Thyroid gland (tissue), 4 donors: ENCODE measurements at regions not wholly inside any gene's neighbourhood (a gene's known extent, or its start where the extent isn't known, plus 50 kb on each side); places are given as distances from the start of the nearest gene placed in this dataset.

Experiments used
- POLR2A ChIP-seq, 2 donors: fragments of 450-650 bp; IDR thresholded peaks; one replicate each; pipeline ENCODE4 v1.6.1; 2017; ENCODE audit warnings: antibody characterized with exemption in 2 of 2, mild to moderate bottlenecking in 2 of 2, moderate library complexity in 1 of 2
- TF ChIP-seq, protein P1 (sequence below), 6 experiments: fragments of 200-600 bp in 3 of 6; fragments of 450-650 bp in 3 of 6; sonication (generic) in 3 of 6; IDR thresholded peaks; one replicate each; pipeline ENCODE4 v1.5.1; 2016 to 2019; ENCODE audit warnings: antibody characterized with exemption in 6 of 6, mild to moderate bottlenecking in 2 of 6, inconsistent platforms in 1 of 6, moderate library complexity in 1 of 6

DNA sequence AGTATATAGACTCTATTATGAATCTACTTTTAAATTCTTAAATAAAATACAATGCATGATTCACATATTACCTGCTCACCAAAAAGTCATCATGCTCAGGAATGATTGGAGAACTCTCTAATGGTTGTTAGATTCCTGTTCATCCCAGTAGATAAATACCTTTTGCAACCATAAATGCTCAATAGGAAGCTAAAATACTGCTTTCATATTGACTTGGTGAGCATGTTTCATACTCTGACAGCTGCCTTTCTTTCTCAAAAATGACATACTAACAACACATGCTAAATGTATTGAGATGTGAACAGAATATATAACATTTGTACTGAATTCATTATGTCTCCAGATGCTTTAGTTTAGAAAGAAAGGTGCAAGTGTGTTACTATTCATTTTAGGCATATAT lies 79.6 kb upstream of the SLCO6A1 start:
- TF ChIP-seq, protein P1, sequence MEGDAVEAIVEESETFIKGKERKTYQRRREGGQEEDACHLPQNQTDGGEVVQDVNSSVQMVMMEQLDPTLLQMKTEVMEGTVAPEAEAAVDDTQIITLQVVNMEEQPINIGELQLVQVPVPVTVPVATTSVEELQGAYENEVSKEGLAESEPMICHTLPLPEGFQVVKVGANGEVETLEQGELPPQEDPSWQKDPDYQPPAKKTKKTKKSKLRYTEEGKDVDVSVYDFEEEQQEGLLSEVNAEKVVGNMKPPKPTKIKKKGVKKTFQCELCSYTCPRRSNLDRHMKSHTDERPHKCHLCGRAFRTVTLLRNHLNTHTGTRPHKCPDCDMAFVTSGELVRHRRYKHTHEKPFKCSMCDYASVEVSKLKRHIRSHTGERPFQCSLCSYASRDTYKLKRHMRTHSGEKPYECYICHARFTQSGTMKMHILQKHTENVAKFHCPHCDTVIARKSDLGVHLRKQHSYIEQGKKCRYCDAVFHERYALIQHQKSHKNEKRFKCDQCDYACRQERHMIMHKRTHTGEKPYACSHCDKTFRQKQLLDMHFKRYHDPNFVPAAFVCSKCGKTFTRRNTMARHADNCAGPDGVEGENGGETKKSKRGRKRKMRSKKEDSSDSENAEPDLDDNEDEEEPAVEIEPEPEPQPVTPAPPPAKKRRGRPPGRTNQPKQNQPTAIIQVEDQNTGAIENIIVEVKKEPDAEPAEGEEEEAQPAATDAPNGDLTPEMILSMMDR (IDR thresholded peaks at IDR 0.05): no peak
- TF ChIP-seq POLR2A (IDR thresholded peaks at IDR 0.05): no peak
